HG03442 (cell line): ENCODE measurements at regions not wholly inside any gene's neighbourhood (a gene's known extent, or its start where the extent isn't known, plus 50 kb on each side); places are given as distances from the start of the nearest gene placed in this dataset.

Experiments used
- ATAC-seq: cut with Tn5 transposase; IDR thresholded peaks from one replicate; pipeline ENCODE4 v1.9.1; 2021; ENCODE audit warnings: mild to moderate bottlenecking, moderate library complexity; ENCODE audit not compliant: unreplicated experiment

- no peak for ATAC-seq
Observed at GRCh38 chr2:19750136-19750535, 151.6 kb downstream of the TTC32 start.

- no peak for ATAC-seq
Observed at GRCh38 chr2:19749507-19749836, 152.3 kb downstream of the TTC32 start.

- ATAC-seq: no peak
Observed at GRCh38 chr2:19748711-19749506, 152.9 kb downstream of the TTC32 start.

- ATAC-seq: no peak
Observed at GRCh38 chr2:19748073-19748375, 153.8 kb downstream of the TTC32 start.

- ATAC-seq: no peak
Observed at GRCh38 chr2:19747310-19748072, 154.3 kb downstream of the TTC32 start.

- ATAC-seq: no peak
Observed at GRCh38 chr2:19746611-19747309, 155.0 kb downstream of the TTC32 start.

- ATAC-seq: no peak
Observed at GRCh38 chr2:19746137-19746600, 155.6 kb downstream of the TTC32 start.

GRCh38 chr2:19745318-19746136 is 156.3 kb downstream of the TTC32 start:
- no peak for ATAC-seq

- ATAC-seq: no peak
Observed at GRCh38 chr2:19744456-19745199, 157.2 kb downstream of the TTC32 start.

GRCh38 chr2:19743641-19744040 is 158.1 kb downstream of the TTC32 start:
- no peak for ATAC-seq

- ATAC-seq: no peak
Observed at GRCh38 chr2:19742872-19743271, 158.9 kb downstream of the TTC32 start.

- no peak for ATAC-seq
Observed at GRCh38 chr2:19739256-19739655, 162.5 kb downstream of the TTC32 start.

- no peak for ATAC-seq
Observed at GRCh38 chr2:19738707-19739106, 163.1 kb downstream of the TTC32 start.

- ATAC-seq: no peak
Observed at GRCh38 chr2:19736191-19736831, 165.5 kb downstream of the TTC32 start.

GRCh38 chr2:19733951-19734425 is 167.8 kb downstream of the TTC32 start:
- ATAC-seq: no peak

GRCh38 chr2:19733390-19733789 is 168.4 kb downstream of the TTC32 start:
- no peak for ATAC-seq

GRCh38 chr2:19732255-19732654 is 169.5 kb downstream of the TTC32 start:
- no peak for ATAC-seq

- ATAC-seq: no peak
Observed at GRCh38 chr2:19731515-19731914, 170.3 kb downstream of the TTC32 start.

GRCh38 chr2:19731037-19731436 is 170.7 kb downstream of the TTC32 start:
- no peak for ATAC-seq

- ATAC-seq: no peak
Observed at GRCh38 chr2:19728125-19728524, 173.7 kb downstream of the TTC32 start.
